ENCODE measurements at regions not wholly inside any gene's neighbourhood (a gene's known extent, or its start where the extent isn't known, plus 50 kb on each side); places are given as distances from the start of the nearest gene placed in this dataset.
A peak's percentile ranks its signal among the peaks of the same experiment; 100 is the strongest.

DNA sequence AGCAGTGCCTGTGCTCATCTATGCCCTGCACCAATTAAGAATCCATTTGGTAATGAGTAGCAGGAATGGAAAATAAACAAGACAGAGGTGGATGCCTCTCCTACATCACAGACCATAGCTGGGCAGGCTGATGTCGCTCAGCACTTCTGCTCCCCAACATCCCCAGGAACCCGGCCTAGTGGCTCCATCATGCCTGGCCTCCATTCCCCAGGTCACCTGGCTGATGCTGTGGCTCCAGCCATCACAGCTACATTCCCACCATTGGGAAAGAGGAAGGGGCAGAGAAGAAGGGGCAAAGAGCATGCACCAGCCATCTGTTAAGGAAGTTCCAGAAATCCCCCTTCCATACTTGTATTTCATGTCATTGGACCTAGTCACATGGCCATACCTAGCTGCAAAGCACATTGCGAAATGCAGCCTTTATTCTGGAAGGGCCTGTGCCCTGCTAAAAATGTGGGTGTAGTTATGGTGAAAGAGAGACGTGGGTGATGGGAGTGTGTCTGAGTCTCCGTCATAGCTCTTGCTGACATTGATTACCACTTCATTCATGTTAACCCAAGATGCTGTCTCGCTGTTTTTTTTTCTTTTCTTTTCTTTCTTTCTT, 86.1 kb upstream of the ADAMTS2 start:
- H3K4me3 ChIP-seq (replicated peaks in 1 of 2; ENCODE audit: low read depth in 2 of 2, low read length in 2 of 2) = no peak overlapping the region
- DNase-seq (ENCODE audit: low read depth in 2 of 2) = no peak
- no peak for TF ChIP-seq CTCF (IDR thresholded peaks at IDR 0.05; ENCODE audit: low read depth, low read length)

DNA sequence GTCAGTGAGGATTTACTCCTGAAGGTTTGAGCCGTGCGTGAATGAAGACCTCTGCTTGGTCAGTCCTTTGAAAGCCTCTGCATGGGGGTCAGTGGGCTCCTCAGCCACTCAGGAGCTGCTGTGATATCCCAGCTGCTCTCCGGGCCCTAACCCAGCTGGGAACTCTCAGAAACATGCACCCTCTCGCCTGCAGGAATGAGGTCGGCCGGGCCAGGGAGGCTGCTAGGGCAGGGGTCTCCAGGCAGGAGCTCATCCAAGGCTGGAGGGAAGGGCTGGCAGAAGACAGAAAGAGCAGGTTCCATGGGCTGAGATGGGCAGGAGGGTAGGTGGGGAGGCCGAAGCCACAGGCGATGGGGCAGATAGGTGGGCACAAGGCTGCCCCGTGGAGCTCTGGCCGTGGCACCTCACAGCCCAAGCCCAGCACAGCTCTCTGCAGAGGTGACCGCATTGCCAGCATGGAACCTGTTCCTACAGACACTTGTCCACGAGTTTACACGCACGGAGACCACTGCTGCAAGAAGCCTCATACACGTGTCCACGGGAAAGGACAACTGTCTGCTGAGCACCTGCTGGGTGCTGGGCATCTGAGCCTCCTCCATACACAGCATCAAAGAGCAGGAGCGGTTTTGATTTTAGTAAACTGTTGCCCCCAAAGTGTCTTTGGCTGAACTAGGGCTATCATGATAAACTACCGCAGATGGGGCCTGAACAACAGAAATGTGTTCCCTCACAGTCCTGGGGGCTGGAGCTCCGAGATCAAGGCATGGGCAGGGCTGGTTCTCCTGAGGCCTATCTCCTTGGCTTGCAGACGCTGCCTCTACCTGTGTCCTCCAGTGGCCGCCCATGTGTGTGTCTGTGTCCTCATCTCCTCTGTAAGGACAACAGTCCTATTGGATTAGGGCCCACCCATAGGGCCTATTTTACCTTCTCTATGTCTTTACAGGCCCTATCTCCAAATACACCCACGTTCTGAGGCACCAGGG, 85.2 kb upstream of the ADAMTS2 start:
- DNase-seq (ENCODE audit: low read depth in 2 of 2) = no peak
- no peak for TF ChIP-seq CTCF (IDR thresholded peaks at IDR 0.05; ENCODE audit: low read depth, low read length)
- H3K4me3 ChIP-seq (replicated peaks in 1 of 2; ENCODE audit: low read depth in 2 of 2, low read length in 2 of 2) = no peak overlapping the region

- DNase-seq (ENCODE audit: low read depth in 2 of 2) = no peak
- H3K4me3 ChIP-seq (replicated peaks in 1 of 2; ENCODE audit: low read depth in 2 of 2, low read length in 2 of 2) = no peak overlapping the region
- no peak for TF ChIP-seq CTCF (IDR thresholded peaks at IDR 0.05; ENCODE audit: low read depth, low read length)
Measured at GRCh38 chr5:179427676-179428056, 82.4 kb upstream of the ADAMTS2 start.

DNA sequence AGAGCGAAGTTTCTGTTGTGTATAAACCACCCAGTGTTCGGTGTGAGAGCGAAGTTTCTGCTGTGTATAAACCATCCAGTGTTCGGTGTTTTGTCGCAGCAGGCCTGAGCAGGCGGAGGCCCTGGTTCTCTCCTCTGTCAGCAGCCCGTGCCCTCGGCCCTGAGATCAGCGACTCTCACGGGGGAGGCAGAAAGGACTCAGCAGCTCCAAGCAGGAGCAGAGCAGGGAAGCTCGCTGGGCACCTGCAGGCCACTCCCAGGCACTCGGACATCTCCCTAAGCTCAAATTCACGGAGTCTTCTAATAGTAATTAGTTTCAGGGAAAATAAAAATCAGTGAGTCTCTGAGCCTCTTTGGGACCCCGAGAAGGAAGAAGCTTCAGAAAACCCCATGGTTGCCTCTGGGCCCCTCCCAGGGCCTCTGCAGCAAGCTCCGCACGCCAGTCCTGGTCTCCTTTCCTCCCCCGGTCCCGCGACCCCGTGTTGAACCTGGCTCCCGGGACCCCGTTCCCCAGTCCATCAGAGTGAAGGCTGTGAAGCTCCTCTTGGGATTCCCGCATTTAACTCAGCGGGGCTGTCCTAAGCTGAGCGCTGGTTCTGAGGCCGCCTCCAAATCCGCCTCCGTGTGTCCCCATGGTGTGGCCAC, 81.9 kb upstream of the ADAMTS2 start:
- DNase-seq (ENCODE audit: low read depth in 2 of 2) = no peak
- TF ChIP-seq CTCF (IDR thresholded peaks at IDR 0.05; ENCODE audit: low read depth, low read length) = no peak
- H3K4me3 ChIP-seq (replicated peaks in 1 of 2; ENCODE audit: low read depth in 2 of 2, low read length in 2 of 2) = no peak overlapping the region

GRCh38 chr5:179422908-179423481, 77.7 kb upstream of the ADAMTS2 start:
- DNase-seq (ENCODE audit: low read depth in 2 of 2) = no peak
- no peak overlapping the region for H3K4me3 ChIP-seq (replicated peaks in 1 of 2; ENCODE audit: low read depth in 2 of 2, low read length in 2 of 2)
- TF ChIP-seq CTCF (IDR thresholded peaks at IDR 0.05; ENCODE audit: low read depth, low read length) = no peak

DNA sequence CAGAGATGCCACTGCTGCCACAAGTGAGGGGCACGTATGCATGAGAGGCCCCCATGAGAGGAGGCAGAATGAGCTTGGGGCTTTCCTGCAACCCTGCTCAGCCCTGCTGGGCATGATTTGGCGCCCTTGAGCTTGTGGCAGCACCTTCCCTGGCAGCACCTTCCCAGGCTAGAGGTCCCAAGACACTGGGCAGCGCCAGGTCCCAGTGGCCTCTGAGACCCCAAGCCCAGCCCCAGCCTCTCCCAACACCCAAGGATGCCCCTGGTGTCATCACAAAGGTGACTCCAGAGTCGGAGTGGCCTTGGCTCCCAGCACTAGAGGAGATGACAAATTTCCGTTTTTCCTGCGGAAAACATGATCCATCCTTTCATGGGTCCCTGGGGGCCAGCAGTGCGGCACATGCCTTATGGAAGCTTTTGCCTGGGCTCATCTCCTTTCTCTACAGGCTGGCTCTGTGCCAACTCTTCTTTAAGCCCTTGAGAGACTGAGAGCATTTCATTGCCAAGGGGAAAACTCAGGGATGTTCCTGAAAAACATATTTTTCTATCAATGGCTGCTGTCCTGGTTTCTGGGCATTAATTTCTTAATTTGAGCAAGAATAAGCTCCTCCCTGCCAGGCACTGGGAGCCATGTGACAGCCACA, 77.1 kb upstream of the ADAMTS2 start:
- peak in 1 of 2 donors; percentile 23 for DNase-seq (ENCODE audit: low read depth in 2 of 2)
- TF ChIP-seq CTCF (IDR thresholded peaks at IDR 0.05; ENCODE audit: low read depth, low read length) = no peak
- no peak overlapping the region for H3K4me3 ChIP-seq (replicated peaks in 1 of 2; ENCODE audit: low read depth in 2 of 2, low read length in 2 of 2)
